SW480 (cell line): ENCODE measurements at regions not wholly inside any gene's neighbourhood (a gene's known extent, or its start where the extent isn't known, plus 50 kb on each side); places are given as distances from the start of the nearest gene placed in this dataset.
"Not testable (repeated sequence)": the region's sequence is repeated elsewhere in the genome, so short reads cannot be mapped to it uniquely, and the experiment has no call there.

Experiments used
- DNase-seq: peaks from one replicate; pipeline ENCODE4 v3.0.0-alpha.2; 2016; ENCODE audit warnings: low spot score

GRCh38 chr4:155032521-155033229 is 175.8 kb upstream of the NPY2R start:
- no peak for DNase-seq

- no peak for DNase-seq
Observed at GRCh38 chr4:155033604-155034003, 174.8 kb upstream of the NPY2R start.

GRCh38 chr4:155037031-155037430 is 171.4 kb upstream of the NPY2R start:
- DNase-seq = no peak

- DNase-seq = no peak
Observed at GRCh38 chr4:155038459-155038858, 170.0 kb upstream of the NPY2R start.

GRCh38 chr4:155039162-155039561 is 169.3 kb upstream of the NPY2R start:
- DNase-seq = no peak

GRCh38 chr4:155040031-155040430 is 168.4 kb upstream of the NPY2R start:
- no peak for DNase-seq

- no peak for DNase-seq
Observed at GRCh38 chr4:155042014-155042413, 166.4 kb upstream of the NPY2R start.

- not testable (repeated sequence) for DNase-seq
Observed at GRCh38 chr4:155044251-155044650, 164.2 kb upstream of the NPY2R start.

- DNase-seq = no peak
Observed at GRCh38 chr4:155047755-155048154, 160.7 kb upstream of the NPY2R start.

- DNase-seq = not testable (repeated sequence)
Observed at GRCh38 chr4:155054042-155054441, 154.4 kb upstream of the NPY2R start.

GRCh38 chr4:155060419-155060818 is 148.0 kb upstream of the NPY2R start:
- DNase-seq = no peak

GRCh38 chr4:155060873-155061272 is 147.6 kb upstream of the NPY2R start:
- DNase-seq = no peak

- no peak for DNase-seq
Observed at GRCh38 chr4:155062948-155063347, 145.5 kb upstream of the NPY2R start.

- DNase-seq = not testable (repeated sequence)
Observed at GRCh38 chr4:155064934-155065333, 143.5 kb upstream of the NPY2R start.

- DNase-seq = no peak
Observed at GRCh38 chr4:155066871-155067270, 141.6 kb upstream of the NPY2R start.

- no peak for DNase-seq
Observed at GRCh38 chr4:155071962-155072361, 136.5 kb upstream of the NPY2R start.

GRCh38 chr4:155072417-155072816 is 136.0 kb upstream of the NPY2R start:
- DNase-seq = no peak

GRCh38 chr4:155073852-155074251 is 134.6 kb upstream of the NPY2R start:
- DNase-seq = no peak

GRCh38 chr4:155076256-155076785 is 132.1 kb upstream of the NPY2R start:
- no peak for DNase-seq

GRCh38 chr4:155077452-155078229 is 130.8 kb upstream of the NPY2R start:
- DNase-seq = no peak

GRCh38 chr4:155079871-155080270 is 128.6 kb upstream of the NPY2R start:
- no peak for DNase-seq

GRCh38 chr4:155081222-155081621 is 127.2 kb upstream of the NPY2R start:
- DNase-seq = no peak

- DNase-seq = no peak
Observed at GRCh38 chr4:155085843-155086530, 122.4 kb upstream of the NPY2R start.
